A549 (cell line): ENCODE measurements at regions not wholly inside any gene's neighbourhood (a gene's known extent, or its start where the extent isn't known, plus 50 kb on each side); places are given as distances from the start of the nearest gene placed in this dataset.

ENCODE experiments used
- CHD2 ChIP-seq: fragments of 150-350 bp; IDR thresholded peaks from 2 replicates; pipeline ENCODE4 v1.6.1; 2014; ENCODE audit warnings: low read length; ENCODE audit not compliant: partially characterized antibody
- POLR2A ChIP-seq: IDR thresholded peaks from 2 replicates; pipeline ENCODE4 v1.6.1; 2012; ENCODE audit warnings: mild to moderate bottlenecking, low read length
- TF ChIP-seq, protein P1 (sequence below): fragments of >200 bp; sonication (Bioruptor Twin); formaldehyde crosslinking; IDR thresholded peaks from 3 replicates; pipeline ENCODE4 v1.5.1; 2016
- TF ChIP-seq, protein P2 (sequence below): fragments of 200-600 bp; sonication (generic); IDR thresholded peaks from 2 replicates; pipeline ENCODE4 v1.6.1; 2016; ENCODE audit warnings: antibody characterized with exemption, mild to moderate bottlenecking, moderate library complexity
- TF ChIP-seq, protein P3 (sequence below): IDR thresholded peaks from 2 replicates; pipeline ENCODE4 v1.6.1; 2012
- TF ChIP-seq, protein P4 (sequence below): fragments of >200 bp; sonication (Bioruptor Twin); formaldehyde crosslinking; IDR thresholded peaks from 2 replicates; pipeline ENCODE4 v1.6.1; 2016

DNA sequence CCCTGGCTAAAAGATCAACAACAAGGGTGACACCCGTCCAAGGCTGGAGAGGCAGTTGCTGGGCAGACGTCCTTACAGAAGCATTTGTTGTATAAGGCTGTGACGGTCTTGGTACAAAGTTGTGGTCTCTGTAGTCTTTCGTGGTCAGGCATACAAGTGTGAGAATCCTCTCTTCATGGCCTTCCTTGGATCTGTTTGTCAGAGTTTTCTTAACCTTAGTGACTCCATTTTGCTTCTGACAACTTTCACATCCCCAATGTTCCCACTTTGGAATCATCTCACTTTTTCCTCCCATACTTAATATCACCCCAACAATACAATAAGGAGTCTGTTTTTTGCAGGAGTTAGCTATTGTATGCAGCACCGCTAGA is 72.7 kb upstream of the ZCCHC2 start:
- TF ChIP-seq, protein P1, sequence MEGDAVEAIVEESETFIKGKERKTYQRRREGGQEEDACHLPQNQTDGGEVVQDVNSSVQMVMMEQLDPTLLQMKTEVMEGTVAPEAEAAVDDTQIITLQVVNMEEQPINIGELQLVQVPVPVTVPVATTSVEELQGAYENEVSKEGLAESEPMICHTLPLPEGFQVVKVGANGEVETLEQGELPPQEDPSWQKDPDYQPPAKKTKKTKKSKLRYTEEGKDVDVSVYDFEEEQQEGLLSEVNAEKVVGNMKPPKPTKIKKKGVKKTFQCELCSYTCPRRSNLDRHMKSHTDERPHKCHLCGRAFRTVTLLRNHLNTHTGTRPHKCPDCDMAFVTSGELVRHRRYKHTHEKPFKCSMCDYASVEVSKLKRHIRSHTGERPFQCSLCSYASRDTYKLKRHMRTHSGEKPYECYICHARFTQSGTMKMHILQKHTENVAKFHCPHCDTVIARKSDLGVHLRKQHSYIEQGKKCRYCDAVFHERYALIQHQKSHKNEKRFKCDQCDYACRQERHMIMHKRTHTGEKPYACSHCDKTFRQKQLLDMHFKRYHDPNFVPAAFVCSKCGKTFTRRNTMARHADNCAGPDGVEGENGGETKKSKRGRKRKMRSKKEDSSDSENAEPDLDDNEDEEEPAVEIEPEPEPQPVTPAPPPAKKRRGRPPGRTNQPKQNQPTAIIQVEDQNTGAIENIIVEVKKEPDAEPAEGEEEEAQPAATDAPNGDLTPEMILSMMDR: no peak
- TF ChIP-seq, protein P2, sequence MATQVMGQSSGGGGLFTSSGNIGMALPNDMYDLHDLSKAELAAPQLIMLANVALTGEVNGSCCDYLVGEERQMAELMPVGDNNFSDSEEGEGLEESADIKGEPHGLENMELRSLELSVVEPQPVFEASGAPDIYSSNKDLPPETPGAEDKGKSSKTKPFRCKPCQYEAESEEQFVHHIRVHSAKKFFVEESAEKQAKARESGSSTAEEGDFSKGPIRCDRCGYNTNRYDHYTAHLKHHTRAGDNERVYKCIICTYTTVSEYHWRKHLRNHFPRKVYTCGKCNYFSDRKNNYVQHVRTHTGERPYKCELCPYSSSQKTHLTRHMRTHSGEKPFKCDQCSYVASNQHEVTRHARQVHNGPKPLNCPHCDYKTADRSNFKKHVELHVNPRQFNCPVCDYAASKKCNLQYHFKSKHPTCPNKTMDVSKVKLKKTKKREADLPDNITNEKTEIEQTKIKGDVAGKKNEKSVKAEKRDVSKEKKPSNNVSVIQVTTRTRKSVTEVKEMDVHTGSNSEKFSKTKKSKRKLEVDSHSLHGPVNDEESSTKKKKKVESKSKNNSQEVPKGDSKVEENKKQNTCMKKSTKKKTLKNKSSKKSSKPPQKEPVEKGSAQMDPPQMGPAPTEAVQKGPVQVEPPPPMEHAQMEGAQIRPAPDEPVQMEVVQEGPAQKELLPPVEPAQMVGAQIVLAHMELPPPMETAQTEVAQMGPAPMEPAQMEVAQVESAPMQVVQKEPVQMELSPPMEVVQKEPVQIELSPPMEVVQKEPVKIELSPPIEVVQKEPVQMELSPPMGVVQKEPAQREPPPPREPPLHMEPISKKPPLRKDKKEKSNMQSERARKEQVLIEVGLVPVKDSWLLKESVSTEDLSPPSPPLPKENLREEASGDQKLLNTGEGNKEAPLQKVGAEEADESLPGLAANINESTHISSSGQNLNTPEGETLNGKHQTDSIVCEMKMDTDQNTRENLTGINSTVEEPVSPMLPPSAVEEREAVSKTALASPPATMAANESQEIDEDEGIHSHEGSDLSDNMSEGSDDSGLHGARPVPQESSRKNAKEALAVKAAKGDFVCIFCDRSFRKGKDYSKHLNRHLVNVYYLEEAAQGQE: no peak
- TF ChIP-seq, protein P3, sequence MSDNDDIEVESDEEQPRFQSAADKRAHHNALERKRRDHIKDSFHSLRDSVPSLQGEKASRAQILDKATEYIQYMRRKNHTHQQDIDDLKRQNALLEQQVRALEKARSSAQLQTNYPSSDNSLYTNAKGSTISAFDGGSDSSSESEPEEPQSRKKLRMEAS: no peak
- TF ChIP-seq, protein P4, sequence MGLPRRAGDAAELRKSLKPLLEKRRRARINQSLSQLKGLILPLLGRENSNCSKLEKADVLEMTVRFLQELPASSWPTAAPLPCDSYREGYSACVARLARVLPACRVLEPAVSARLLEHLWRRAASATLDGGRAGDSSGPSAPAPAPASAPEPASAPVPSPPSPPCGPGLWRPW: no peak
- TF ChIP-seq CHD2 (no peak), POLR2A (no peak)
